ENCODE measurements at regions not wholly inside any gene's neighbourhood (a gene's known extent, or its start where the extent isn't known, plus 50 kb on each side); places are given as distances from the start of the nearest gene placed in this dataset.

DNA sequence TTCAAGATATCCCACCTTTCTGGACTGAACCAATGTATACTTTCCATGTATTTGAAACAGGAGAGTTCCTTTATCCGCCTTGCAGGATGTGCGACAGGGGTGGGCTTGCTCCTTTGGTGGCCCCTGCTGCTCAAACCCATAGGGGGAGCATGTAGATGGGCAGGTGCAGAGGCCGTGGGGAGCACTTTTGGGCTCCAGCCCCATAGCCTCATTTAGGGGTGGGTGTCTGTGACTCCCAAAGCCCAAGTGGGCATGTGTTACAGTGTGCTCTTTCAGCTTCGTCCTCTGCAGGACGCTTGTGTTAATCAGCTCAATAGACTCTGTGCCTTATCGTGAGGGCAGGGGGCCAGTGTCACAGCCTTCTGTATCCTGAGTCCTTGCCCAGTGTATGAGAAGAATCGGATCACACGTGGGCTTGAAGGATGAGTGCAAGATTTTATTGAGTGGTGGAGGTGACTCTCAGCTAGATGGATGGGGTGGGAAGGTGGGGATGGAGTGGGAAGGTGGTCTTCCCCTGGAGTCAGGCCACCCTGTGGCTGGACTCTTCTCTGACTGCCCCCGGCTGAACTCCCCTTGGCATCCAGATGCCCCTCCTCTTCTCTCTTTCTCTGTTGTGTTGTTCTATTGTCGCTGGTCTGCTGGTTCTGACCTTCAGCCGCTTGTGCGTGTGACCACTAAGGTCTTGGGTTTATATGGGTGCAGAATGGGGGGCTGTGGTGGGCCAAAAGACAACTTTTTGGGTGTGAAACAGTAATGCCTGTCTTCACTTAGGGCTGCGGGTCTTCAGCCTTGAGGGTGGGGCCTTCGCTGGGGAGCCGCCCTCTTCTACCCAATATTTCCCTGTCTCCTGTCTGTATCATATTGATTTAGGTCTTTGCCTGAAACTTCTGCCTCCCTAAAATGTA, 262.2 kb downstream of the GLRX3 start:
- Histone ChIP-seq H3K9me3 (ENCODE audit: insufficient read depth, low read length) (no peaks in the 10 kb centered on the region), H2AFZ (ENCODE audit: low read depth, low read length) (no peak overlapping the region), H3K79me2 (ENCODE audit: low read length) (no peaks in the 10 kb centered on the region), H3K9ac (ENCODE audit: low read length) (no peak overlapping the region), H4K20me1 (ENCODE audit: insufficient read depth, low read length) (no peaks in the 10 kb centered on the region), H3K27ac (ENCODE audit: low read length) (no peak overlapping the region), H3K4me1 (ENCODE audit: low read length) (no peaks in the 10 kb centered on the region), H3K4me3 (ENCODE audit: low read length) (no peak overlapping the region), H3K4me2 (ENCODE audit: low read length) (no peak overlapping the region), H3K36me3 (replicated peaks; ENCODE audit: low read depth, low read length) (no peaks in the 10 kb centered on the region), H3K27me3 (ENCODE audit: low read depth, low read length) (no peaks in the 10 kb centered on the region)
- no peak for TF ChIP-seq EZH2phosphoT487 (IDR thresholded peaks at IDR 0.05; ENCODE audit: low read depth)

DNA sequence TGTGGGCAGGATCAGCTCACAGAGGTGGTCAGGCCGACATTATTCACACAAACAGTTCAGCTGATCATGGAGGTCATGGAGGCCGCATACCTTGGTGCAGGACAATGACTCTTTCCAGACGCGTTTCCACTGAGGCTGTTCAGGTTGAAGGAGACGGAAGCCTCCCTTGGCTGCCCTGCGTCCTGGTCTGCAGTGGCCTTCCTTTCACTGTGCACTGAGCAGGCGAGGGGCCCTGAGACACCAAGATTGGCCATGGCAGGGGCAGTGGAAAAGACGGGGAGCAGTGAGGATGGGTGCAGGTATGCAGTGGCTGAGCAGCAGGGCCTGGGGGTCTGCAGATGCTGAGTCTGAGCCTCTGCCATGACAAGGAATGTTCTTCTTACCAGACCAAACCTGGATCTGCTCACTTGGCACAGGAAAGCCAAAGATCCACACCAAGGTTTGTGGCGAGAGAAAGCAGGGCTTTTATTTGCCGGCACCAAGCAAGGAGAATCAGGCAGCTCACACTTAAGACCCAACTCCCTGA, 263.3 kb downstream of the GLRX3 start:
- TF ChIP-seq, protein P1, sequence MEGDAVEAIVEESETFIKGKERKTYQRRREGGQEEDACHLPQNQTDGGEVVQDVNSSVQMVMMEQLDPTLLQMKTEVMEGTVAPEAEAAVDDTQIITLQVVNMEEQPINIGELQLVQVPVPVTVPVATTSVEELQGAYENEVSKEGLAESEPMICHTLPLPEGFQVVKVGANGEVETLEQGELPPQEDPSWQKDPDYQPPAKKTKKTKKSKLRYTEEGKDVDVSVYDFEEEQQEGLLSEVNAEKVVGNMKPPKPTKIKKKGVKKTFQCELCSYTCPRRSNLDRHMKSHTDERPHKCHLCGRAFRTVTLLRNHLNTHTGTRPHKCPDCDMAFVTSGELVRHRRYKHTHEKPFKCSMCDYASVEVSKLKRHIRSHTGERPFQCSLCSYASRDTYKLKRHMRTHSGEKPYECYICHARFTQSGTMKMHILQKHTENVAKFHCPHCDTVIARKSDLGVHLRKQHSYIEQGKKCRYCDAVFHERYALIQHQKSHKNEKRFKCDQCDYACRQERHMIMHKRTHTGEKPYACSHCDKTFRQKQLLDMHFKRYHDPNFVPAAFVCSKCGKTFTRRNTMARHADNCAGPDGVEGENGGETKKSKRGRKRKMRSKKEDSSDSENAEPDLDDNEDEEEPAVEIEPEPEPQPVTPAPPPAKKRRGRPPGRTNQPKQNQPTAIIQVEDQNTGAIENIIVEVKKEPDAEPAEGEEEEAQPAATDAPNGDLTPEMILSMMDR (IDR thresholded peaks at IDR 0.05; ENCODE audit: low read depth, low read length) = no peak
- TF ChIP-seq EZH2phosphoT487 (IDR thresholded peaks at IDR 0.05; ENCODE audit: low read depth) = no peak
- Histone ChIP-seq H3K9me3 (ENCODE audit: insufficient read depth, low read length) (no peaks in the 10 kb centered on the region), H3K4me1 (ENCODE audit: low read length) (no peaks in the 10 kb centered on the region), H4K20me1 (ENCODE audit: insufficient read depth, low read length) (no peaks in the 10 kb centered on the region), H3K36me3 (replicated peaks; ENCODE audit: low read depth, low read length) (no peaks in the 10 kb centered on the region), H3K79me2 (ENCODE audit: low read length) (no peaks in the 10 kb centered on the region), H3K27me3 (ENCODE audit: low read depth, low read length) (no peaks in the 10 kb centered on the region), H2AFZ (ENCODE audit: low read depth, low read length) (no peak overlapping the region), H3K4me3 (ENCODE audit: low read length) (no peak overlapping the region), H3K9ac (ENCODE audit: low read length) (no peak overlapping the region), H3K4me2 (ENCODE audit: low read length) (no peak overlapping the region), H3K27ac (ENCODE audit: low read length) (no peak overlapping the region)

DNA sequence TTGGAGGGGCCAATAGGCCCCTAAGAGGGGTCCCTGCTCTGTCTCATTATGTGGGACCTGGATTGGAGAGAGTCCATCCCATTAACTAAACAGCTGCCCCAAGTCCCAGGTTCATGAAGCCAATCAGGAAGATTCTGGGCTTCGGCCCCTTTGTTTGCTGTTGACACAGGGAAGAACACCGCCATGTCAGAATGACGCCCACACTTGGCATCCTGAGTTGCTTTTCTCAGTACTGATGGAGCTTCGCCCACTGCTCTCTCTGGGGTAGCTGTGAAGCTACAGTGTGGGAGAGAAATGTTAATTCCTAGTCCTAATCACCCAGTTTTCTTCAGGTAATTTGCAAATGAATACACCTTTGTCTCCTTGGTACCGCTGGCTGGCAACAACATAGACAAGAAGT, 264.7 kb downstream of the GLRX3 start:
- TF ChIP-seq EZH2phosphoT487 (IDR thresholded peaks at IDR 0.05; ENCODE audit: low read depth) = no peak
- TF ChIP-seq, protein P1 (IDR thresholded peaks at IDR 0.05; ENCODE audit: low read depth, low read length) = no peak
- no peak overlapping the region for H3K4me3 ChIP-seq (ENCODE audit: low read length)

DNA sequence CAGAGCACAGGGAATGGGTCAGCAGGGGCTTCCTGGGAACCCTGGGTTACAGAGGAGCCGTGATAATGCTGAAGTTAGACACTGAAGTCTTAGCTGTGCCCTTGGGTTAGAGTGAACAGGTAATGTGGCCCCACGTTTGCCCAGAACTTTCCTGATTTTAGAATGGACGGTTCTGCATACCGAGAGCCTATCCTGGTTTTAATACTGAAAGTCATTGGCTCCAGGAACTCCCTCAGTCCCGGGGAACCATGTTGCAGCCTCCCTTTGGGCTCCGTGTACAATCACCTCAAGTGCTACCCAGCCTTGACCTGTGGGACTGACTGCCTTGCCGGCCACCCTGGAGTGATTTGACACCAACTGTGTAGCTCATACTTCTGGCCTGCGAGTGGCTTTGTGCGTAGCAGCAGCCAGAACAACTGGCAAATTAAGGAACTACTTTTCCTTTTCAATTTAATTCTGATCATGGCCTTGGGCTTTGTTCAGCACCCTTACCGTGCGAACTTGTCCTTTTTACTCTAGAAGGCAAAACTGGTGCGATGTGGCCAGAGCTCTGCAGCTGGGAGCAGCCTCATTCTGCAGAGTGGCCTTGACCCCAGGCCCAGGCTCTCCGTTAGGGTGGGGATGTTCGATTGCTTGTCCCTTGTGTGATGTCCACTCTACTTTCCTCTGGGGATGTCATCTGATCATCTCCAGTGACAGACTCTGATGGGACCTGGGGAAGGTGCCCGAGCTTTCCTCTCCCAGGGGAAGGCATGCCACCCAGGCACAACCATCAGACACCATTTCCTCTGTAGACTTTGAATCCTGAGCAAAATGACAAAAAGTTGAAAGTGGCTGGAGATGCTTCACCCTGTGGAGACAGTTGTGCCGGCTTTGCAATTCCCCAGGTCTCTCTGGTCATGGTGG, 265.9 kb downstream of the GLRX3 start:
- Histone ChIP-seq H3K9me3 (ENCODE audit: insufficient read depth, low read length) (no peaks in the 10 kb centered on the region), H3K4me1 (ENCODE audit: low read length) (no peaks in the 10 kb centered on the region), H4K20me1 (ENCODE audit: insufficient read depth, low read length) (no peaks in the 10 kb centered on the region), H3K27ac (ENCODE audit: low read length) (no peak overlapping the region), H3K79me2 (ENCODE audit: low read length) (no peaks in the 10 kb centered on the region), H3K4me2 (ENCODE audit: low read length) (no peak overlapping the region), H3K36me3 (replicated peaks; ENCODE audit: low read depth, low read length) (no peaks in the 10 kb centered on the region), H3K9ac (ENCODE audit: low read length) (no peak overlapping the region), H3K27me3 (ENCODE audit: low read depth, low read length) (no peaks in the 10 kb centered on the region), H3K4me3 (ENCODE audit: low read length) (no peak overlapping the region), H2AFZ (ENCODE audit: low read depth, low read length) (no peak overlapping the region)
- TF ChIP-seq, protein P1 (IDR thresholded peaks at IDR 0.05; ENCODE audit: low read depth, low read length) = no peak
- no peak for TF ChIP-seq EZH2phosphoT487 (IDR thresholded peaks at IDR 0.05; ENCODE audit: low read depth)

More for the DNA sequence above, 264.7 kb downstream of the GLRX3 start:
- Histone ChIP-seq H3K27ac (ENCODE audit: low read length) (no peak overlapping the region), H3K9me3 (ENCODE audit: insufficient read depth, low read length) (no peaks in the 10 kb centered on the region), H3K4me1 (ENCODE audit: low read length) (no peaks in the 10 kb centered on the region), H3K79me2 (ENCODE audit: low read length) (no peaks in the 10 kb centered on the region), H2AFZ (ENCODE audit: low read depth, low read length) (no peak overlapping the region), H3K36me3 (replicated peaks; ENCODE audit: low read depth, low read length) (no peaks in the 10 kb centered on the region), H4K20me1 (ENCODE audit: insufficient read depth, low read length) (no peaks in the 10 kb centered on the region), H3K27me3 (ENCODE audit: low read depth, low read length) (no peaks in the 10 kb centered on the region), H3K4me2 (ENCODE audit: low read length) (no peak overlapping the region), H3K9ac (ENCODE audit: low read length) (no peak overlapping the region)

Data from OCI-LY3 (cell line).